HepG2 (cell line): ENCODE measurements at regions not wholly inside any gene's neighbourhood (a gene's known extent, or its start where the extent isn't known, plus 50 kb on each side); places are given as distances from the start of the nearest gene placed in this dataset.

Experiments
- GATA4 ChIP-seq: sonication (generic); IDR thresholded peaks from 2 replicates; pipeline ENCODE4 v1.6.1; 2016; ENCODE audit warnings: antibody characterized with exemption, low read depth, borderline replicate concordance
- MEIS1 ChIP-seq: sonication (generic); formaldehyde crosslinking; IDR thresholded peaks from 2 replicates; pipeline ENCODE4 v1.9.0; 2021; ENCODE audit warnings: mild to moderate bottlenecking, missing genetic modification reagents, moderate library complexity, borderline replicate concordance
- POGZ ChIP-seq: sonication (generic); formaldehyde crosslinking; IDR thresholded peaks from 2 replicates; pipeline ENCODE4 v1.4.0; 2020; ENCODE audit warnings: mild to moderate bottlenecking, missing genetic modification reagents
- ZFX ChIP-seq: sonication (generic); formaldehyde crosslinking; IDR thresholded peaks from 2 replicates; pipeline ENCODE4 v1.4.0; 2020; ENCODE audit warnings: mild to moderate bottlenecking, low read depth, missing genetic modification reagents, moderate library complexity
- ZMAT3 ChIP-seq: sonication (generic); formaldehyde crosslinking; conservative IDR thresholded peaks from 2 replicates; pipeline ENCODE4 v1.7.0; 2021; ENCODE audit warnings: missing genetic modification reagents
- ZNF484 ChIP-seq: sonication (generic); formaldehyde crosslinking; IDR thresholded peaks from 2 replicates; pipeline ENCODE4 v1.5.1; 2020; ENCODE audit warnings: mild to moderate bottlenecking, low read depth, missing genetic modification reagents, borderline replicate concordance
- ZNF674 ChIP-seq: sonication (generic); formaldehyde crosslinking; IDR thresholded peaks from 2 replicates; pipeline ENCODE4 v1.5.0; 2020; ENCODE audit warnings: low read depth, mild to moderate bottlenecking, missing genetic modification reagents
- TF ChIP-seq, protein P1 (sequence below): sonication (generic); formaldehyde crosslinking; IDR thresholded peaks from 2 replicates; pipeline ENCODE4 v1.4.0; 2020; ENCODE audit warnings: missing genetic modification reagents, mild to moderate bottlenecking, borderline replicate concordance
- TF ChIP-seq, protein P2 (sequence below): IDR thresholded peaks from 2 replicates; pipeline ENCODE4 v1.6.1; 2016; ENCODE audit warnings: low read depth
- TF ChIP-seq, protein P3 (sequence below): sonication (generic); formaldehyde crosslinking; IDR thresholded peaks from 2 replicates; pipeline ENCODE4 v1.8.0; 2022; ENCODE audit warnings: missing genetic modification reagents, mild to moderate bottlenecking, moderate library complexity, borderline replicate concordance
- TF ChIP-seq, protein P4 (sequence below): sonication (generic); formaldehyde crosslinking; IDR thresholded peaks from 2 replicates; pipeline ENCODE4 v1.9.0; 2022; ENCODE audit warnings: missing genetic modification reagents, mild to moderate bottlenecking, borderline replicate concordance

DNA sequence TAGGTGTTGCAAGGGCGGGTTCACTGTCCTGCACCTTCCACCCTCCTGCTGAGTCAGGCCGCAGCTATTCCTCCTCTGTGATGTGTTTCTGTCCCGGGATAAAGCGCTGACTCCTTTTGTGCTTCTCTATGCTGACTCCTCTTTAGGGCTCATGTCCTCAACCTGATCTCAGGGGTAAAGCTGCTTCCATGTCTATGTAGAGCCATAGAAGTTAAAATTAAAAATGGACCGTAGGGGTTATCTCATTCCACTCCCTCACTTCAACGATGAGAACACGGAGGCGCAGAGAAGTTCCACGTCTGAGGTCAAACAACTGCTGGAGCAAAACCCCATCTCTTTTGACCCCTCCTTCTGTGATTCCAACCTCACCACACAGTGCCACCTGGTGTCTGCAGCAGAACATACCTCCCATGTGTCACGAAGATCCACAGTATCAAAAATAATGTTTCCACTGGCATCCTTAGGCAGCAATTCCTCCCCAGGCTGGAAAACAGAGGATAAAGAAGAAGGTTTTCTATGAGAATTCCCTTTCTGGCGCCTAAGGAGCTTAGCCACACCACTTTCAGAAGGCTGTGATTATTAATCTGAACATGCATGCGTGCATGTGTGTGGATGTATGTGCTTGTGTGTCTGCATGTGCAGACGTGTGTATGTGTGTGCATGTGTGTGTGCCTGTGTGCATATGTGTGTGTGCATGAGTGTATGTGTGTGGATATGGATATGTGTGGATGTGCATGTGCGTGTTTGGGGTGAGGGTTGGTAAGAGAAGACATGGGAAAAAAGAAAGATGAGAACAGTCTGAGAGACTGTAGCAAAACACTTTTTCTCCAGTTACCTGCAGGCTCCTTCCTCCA, 81.2 kb upstream of the UCN3 start (continued):
- TF ChIP-seq, protein P1, sequence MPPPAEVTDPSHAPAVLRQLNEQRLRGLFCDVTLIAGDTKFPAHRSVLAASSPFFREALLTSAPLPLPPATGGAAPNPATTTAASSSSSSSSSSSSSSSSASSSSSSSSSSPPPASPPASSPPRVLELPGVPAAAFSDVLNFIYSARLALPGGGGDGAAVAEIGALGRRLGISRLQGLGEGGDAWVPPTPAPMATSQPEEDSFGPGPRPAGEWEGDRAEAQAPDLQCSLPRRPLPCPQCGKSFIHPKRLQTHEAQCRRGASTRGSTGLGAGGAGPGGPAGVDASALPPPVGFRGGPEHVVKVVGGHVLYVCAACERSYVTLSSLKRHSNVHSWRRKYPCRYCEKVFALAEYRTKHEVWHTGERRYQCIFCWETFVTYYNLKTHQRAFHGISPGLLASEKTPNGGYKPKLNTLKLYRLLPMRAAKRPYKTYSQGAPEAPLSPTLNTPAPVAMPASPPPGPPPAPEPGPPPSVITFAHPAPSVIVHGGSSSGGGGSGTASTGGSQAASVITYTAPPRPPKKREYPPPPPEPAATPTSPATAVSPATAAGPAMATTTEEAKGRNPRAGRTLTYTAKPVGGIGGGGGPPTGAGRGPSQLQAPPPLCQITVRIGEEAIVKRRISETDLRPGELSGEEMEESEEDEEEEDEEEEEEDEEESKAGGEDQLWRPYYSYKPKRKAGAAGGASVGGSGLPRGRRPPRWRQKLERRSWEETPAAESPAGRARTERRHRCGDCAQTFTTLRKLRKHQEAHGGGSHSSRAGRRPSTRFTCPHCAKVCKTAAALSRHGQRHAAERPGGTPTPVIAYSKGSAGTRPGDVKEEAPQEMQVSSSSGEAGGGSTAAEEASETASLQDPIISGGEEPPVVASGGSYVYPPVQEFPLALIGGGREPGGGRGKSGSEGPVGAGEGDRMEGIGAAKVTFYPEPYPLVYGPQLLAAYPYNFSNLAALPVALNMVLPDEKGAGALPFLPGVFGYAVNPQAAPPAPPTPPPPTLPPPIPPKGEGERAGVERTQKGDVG (CRISPR knock-in tag), result peak; percentile 84; the same call in 1 of the 2 replicates
- TF ChIP-seq ZNF674 (CRISPR knock-in tag) (no peak), ZMAT3 (no peak), ZFX (CRISPR knock-in tag) (no peak), ZNF484 (CRISPR knock-in tag) (no peak), GATA4 (no peak), POGZ (CRISPR knock-in tag) (peak; percentile 70), MEIS1 (CRISPR knock-in tag) (no peak)
- TF ChIP-seq, protein P2, sequence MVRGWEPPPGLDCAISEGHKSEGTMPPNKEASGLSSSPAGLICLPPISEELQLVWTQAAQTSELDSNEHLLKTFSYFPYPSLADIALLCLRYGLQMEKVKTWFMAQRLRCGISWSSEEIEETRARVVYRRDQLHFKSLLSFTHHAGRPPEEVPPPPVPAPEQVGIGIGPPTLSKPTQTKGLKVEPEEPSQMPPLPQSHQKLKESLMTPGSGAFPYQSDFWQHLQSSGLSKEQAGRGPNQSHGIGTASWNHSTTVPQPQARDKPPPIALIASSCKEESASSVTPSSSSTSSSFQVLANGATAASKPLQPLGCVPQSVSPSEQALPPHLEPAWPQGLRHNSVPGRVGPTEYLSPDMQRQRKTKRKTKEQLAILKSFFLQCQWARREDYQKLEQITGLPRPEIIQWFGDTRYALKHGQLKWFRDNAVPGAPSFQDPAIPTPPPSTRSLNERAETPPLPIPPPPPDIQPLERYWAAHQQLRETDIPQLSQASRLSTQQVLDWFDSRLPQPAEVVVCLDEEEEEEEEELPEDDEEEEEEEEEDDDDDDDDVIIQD (CRISPR knock-in tag), result peak; percentile 70
- TF ChIP-seq, protein P3, sequence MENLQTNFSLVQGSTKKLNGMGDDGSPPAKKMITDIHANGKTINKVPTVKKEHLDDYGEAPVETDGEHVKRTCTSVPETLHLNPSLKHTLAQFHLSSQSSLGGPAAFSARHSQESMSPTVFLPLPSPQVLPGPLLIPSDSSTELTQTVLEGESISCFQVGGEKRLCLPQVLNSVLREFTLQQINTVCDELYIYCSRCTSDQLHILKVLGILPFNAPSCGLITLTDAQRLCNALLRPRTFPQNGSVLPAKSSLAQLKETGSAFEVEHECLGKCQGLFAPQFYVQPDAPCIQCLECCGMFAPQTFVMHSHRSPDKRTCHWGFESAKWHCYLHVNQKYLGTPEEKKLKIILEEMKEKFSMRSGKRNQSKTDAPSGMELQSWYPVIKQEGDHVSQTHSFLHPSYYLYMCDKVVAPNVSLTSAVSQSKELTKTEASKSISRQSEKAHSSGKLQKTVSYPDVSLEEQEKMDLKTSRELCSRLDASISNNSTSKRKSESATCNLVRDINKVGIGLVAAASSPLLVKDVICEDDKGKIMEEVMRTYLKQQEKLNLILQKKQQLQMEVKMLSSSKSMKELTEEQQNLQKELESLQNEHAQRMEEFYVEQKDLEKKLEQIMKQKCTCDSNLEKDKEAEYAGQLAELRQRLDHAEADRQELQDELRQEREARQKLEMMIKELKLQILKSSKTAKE (CRISPR knock-in tag), result no peak
- TF ChIP-seq, protein P4, sequence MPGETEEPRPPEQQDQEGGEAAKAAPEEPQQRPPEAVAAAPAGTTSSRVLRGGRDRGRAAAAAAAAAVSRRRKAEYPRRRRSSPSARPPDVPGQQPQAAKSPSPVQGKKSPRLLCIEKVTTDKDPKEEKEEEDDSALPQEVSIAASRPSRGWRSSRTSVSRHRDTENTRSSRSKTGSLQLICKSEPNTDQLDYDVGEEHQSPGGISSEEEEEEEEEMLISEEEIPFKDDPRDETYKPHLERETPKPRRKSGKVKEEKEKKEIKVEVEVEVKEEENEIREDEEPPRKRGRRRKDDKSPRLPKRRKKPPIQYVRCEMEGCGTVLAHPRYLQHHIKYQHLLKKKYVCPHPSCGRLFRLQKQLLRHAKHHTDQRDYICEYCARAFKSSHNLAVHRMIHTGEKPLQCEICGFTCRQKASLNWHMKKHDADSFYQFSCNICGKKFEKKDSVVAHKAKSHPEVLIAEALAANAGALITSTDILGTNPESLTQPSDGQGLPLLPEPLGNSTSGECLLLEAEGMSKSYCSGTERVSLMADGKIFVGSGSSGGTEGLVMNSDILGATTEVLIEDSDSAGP (CRISPR knock-in tag), result no peak
